Stimulated activated naive B cell treated with anti-CD40 and anti-IgM and Interleukin-4, amounts not matched to agents 10 μg/mL and 1 μg/mL and 100 μg/mL, for 72 hours (primary cell): ENCODE measurements at regions not wholly inside any gene's neighbourhood (a gene's known extent, or its start where the extent isn't known, plus 50 kb on each side); places are given as distances from the start of the nearest gene placed in this dataset.
"Not testable (repeated sequence)": the region's sequence is repeated elsewhere in the genome, so short reads cannot be mapped to it uniquely, and the experiment has no call there.

ENCODE experiments used
- ATAC-seq, 2 donors: fragments of 150-1000 bp; cut with Tn5 transposase; replicated peaks; 2 replicates each; pipeline ENCODE4 v1.10.0; 2021; ENCODE audit warnings: moderate library complexity in 1 of 2
- DNase-seq: peaks from one replicate; pipeline ENCODE4 v3.0.0; 2021
- H3K27ac Mint-ChIP-seq: one replicate; pipeline ENCODE4 v1.8.0; 2022; ENCODE audit warnings: mild to moderate bottlenecking, mixed read lengths
- H3K27me3 Mint-ChIP-seq, 2 donors: one replicate each; pipeline ENCODE4 v1.8.0; 2022; ENCODE audit warnings: mixed read lengths in 2 of 2
- H3K36me3 Mint-ChIP-seq, 2 donors: one replicate each; pipeline ENCODE4 v1.8.0; 2022; ENCODE audit warnings: mixed read lengths in 2 of 2, mild to moderate bottlenecking in 1 of 2
- H3K4me1 Mint-ChIP-seq, 2 donors: one replicate each; pipeline ENCODE4 v1.8.0; 2022; ENCODE audit warnings: mixed read lengths in 2 of 2, mild to moderate bottlenecking in 1 of 2
- H3K4me3 Mint-ChIP-seq, 2 donors: one replicate each; pipeline ENCODE4 v1.8.0; 2022; ENCODE audit warnings: mild to moderate bottlenecking in 2 of 2, mixed read lengths in 2 of 2, moderate library complexity in 1 of 2
- H3K9me3 Mint-ChIP-seq, 2 donors: one replicate each; pipeline ENCODE4 v1.8.0; 2022; ENCODE audit warnings: mixed read lengths in 2 of 2, mild to moderate bottlenecking in 1 of 2

GRCh38 chr2:13686262-13686661 lies 946.3 kb upstream of the LRATD1 start:
- Mint-ChIP-seq H3K36me3 (no peaks in the 10 kb centered on the region), H3K9me3 (peaks cover 4 to 12% of the 10 kb centered on the region in 2 donors), H3K27ac (no peak overlapping the region), H3K4me1 (no peaks in the 10 kb centered on the region), H3K4me3 (no peak overlapping the region), H3K27me3 (no peaks in the 10 kb centered on the region)
- DNase-seq (no peak), ATAC-seq (no peak)

- ATAC-seq = no peak
- H3K4me1 Mint-ChIP-seq = no peaks in the 10 kb centered on the region
- no peak overlapping the region for H3K27ac Mint-ChIP-seq
- DNase-seq = no peak
- no peaks in the 10 kb centered on the region for H3K36me3 Mint-ChIP-seq
- no peaks in the 10 kb centered on the region for H3K27me3 Mint-ChIP-seq
- peaks cover 5 to 11% of the 10 kb centered on the region in 2 donors for H3K9me3 Mint-ChIP-seq
- H3K4me3 Mint-ChIP-seq = no peak overlapping the region
Observed at GRCh38 chr2:13694673-13695072, 937.8 kb upstream of the LRATD1 start.

- Mint-ChIP-seq H3K9me3 (peaks cover 5 to 11% of the 10 kb centered on the region in 2 donors), H3K27me3 (no peaks in the 10 kb centered on the region), H3K36me3 (no peaks in the 10 kb centered on the region), H3K4me3 (no peak overlapping the region), H3K27ac (no peak overlapping the region), H3K4me1 (no peaks in the 10 kb centered on the region)
- DNase-seq = no peak
- no peak for ATAC-seq
Observed at GRCh38 chr2:13696601-13697000, 935.9 kb upstream of the LRATD1 start.

GRCh38 chr2:13698847-13699246 lies 933.7 kb upstream of the LRATD1 start:
- Mint-ChIP-seq H3K4me3 (no peak overlapping the region), H3K36me3 (no peaks in the 10 kb centered on the region), H3K27ac (no peak overlapping the region), H3K4me1 (no peaks in the 10 kb centered on the region), H3K27me3 (no peaks in the 10 kb centered on the region), H3K9me3 (peaks cover 3 to 8% of the 10 kb centered on the region in 2 donors)
- no peak for ATAC-seq
- DNase-seq = no peak

- H3K4me1 Mint-ChIP-seq, H3K36me3 Mint-ChIP-seq: not testable (repeated sequence)
Observed at GRCh38 chr2:13699939-13700338, 932.6 kb upstream of the LRATD1 start.

GRCh38 chr2:13711154-13711553 lies 921.4 kb upstream of the LRATD1 start:
- Mint-ChIP-seq H3K4me3 (no peak overlapping the region), H3K9me3 (peaks cover 3 to 5% of the 10 kb centered on the region in 2 donors), H3K4me1 (no peaks in the 10 kb centered on the region), H3K27ac (no peak overlapping the region), H3K36me3 (no peaks in the 10 kb centered on the region), H3K27me3 (no peaks in the 10 kb centered on the region)
- no peak for ATAC-seq
- DNase-seq = no peak

More at GRCh38 chr2:13699939-13700338, 932.6 kb upstream of the LRATD1 start:
- not testable (repeated sequence) for H3K27me3 Mint-ChIP-seq, H3K27ac Mint-ChIP-seq, DNase-seq, H3K4me3 Mint-ChIP-seq, ATAC-seq, H3K9me3 Mint-ChIP-seq

- Mint-ChIP-seq H3K36me3 (no peaks in the 10 kb centered on the region), H3K9me3 (peaks cover 2 to 5% of the 10 kb centered on the region in 2 donors), H3K4me3 (no peak overlapping the region), H3K27me3 (no peaks in the 10 kb centered on the region), H3K4me1 (no peaks in the 10 kb centered on the region), H3K27ac (no peak overlapping the region)
- DNase-seq = no peak
- no peak for ATAC-seq
Observed at GRCh38 chr2:13714466-13714865, 918.1 kb upstream of the LRATD1 start.

- Mint-ChIP-seq H3K9me3 (peaks cover 3 to 10% of the 10 kb centered on the region in 2 donors), H3K4me1 (no peaks in the 10 kb centered on the region), H3K27ac (no peak overlapping the region), H3K4me3 (no peak overlapping the region), H3K36me3 (no peaks in the 10 kb centered on the region), H3K27me3 (no peaks in the 10 kb centered on the region)
- no peak for ATAC-seq
- no peak for DNase-seq
Observed at GRCh38 chr2:13725945-13726344, 906.6 kb upstream of the LRATD1 start.

- H3K27ac Mint-ChIP-seq = no peak overlapping the region
- H3K27me3 Mint-ChIP-seq = no peaks in the 10 kb centered on the region
- no peak overlapping the region for H3K4me3 Mint-ChIP-seq
- no peaks in the 10 kb centered on the region for H3K36me3 Mint-ChIP-seq
- H3K4me1 Mint-ChIP-seq = no peaks in the 10 kb centered on the region
- DNase-seq (no peak), ATAC-seq (no peak)
- H3K9me3 Mint-ChIP-seq = peaks cover 10 to 20% of the 10 kb centered on the region in 2 donors
Observed at GRCh38 chr2:13745330-13745729, 887.2 kb upstream of the LRATD1 start.

GRCh38 chr2:13751955-13752354 lies 880.6 kb upstream of the LRATD1 start:
- H3K27ac Mint-ChIP-seq = no peak overlapping the region
- ATAC-seq (no peak), DNase-seq (no peak)
- no peaks in the 10 kb centered on the region for H3K4me1 Mint-ChIP-seq
- H3K9me3 Mint-ChIP-seq = peaks cover 6 to 11% of the 10 kb centered on the region in 2 donors
- H3K36me3 Mint-ChIP-seq = no peaks in the 10 kb centered on the region
- no peak overlapping the region for H3K4me3 Mint-ChIP-seq
- no peaks in the 10 kb centered on the region for H3K27me3 Mint-ChIP-seq

- no peaks in the 10 kb centered on the region for H3K36me3 Mint-ChIP-seq
- no peaks in the 10 kb centered on the region for H3K4me1 Mint-ChIP-seq
- H3K9me3 Mint-ChIP-seq = peaks cover 4 to 6% of the 10 kb centered on the region in 2 donors
- DNase-seq (no peak), ATAC-seq (no peak)
- no peak overlapping the region for H3K4me3 Mint-ChIP-seq
- no peak overlapping the region for H3K27ac Mint-ChIP-seq
- no peaks in the 10 kb centered on the region for H3K27me3 Mint-ChIP-seq
Observed at GRCh38 chr2:13758412-13758811, 874.1 kb upstream of the LRATD1 start.

GRCh38 chr2:13768274-13768673 lies 864.2 kb upstream of the LRATD1 start:
- Mint-ChIP-seq H3K4me3 (no peak overlapping the region), H3K27me3 (no peaks in the 10 kb centered on the region), H3K4me1 (no peaks in the 10 kb centered on the region), H3K36me3 (no peaks in the 10 kb centered on the region), H3K9me3 (peaks cover 2 to 3% of the 10 kb centered on the region in 2 donors), H3K27ac (no peak overlapping the region)
- no peak for DNase-seq
- no peak for ATAC-seq

GRCh38 chr2:13770279-13770678 lies 862.2 kb upstream of the LRATD1 start:
- H3K9me3 Mint-ChIP-seq = peaks cover 3 to 4% of the 10 kb centered on the region in 2 donors
- DNase-seq = no peak
- no peaks in the 10 kb centered on the region for H3K4me1 Mint-ChIP-seq
- no peaks in the 10 kb centered on the region for H3K36me3 Mint-ChIP-seq
- no peak overlapping the region for H3K4me3 Mint-ChIP-seq
- no peak overlapping the region for H3K27ac Mint-ChIP-seq
- no peak for ATAC-seq
- no peaks in the 10 kb centered on the region for H3K27me3 Mint-ChIP-seq

- Mint-ChIP-seq H3K27me3 (no peaks in the 10 kb centered on the region), H3K27ac (no peak overlapping the region), H3K36me3 (no peaks in the 10 kb centered on the region), H3K9me3 (no peaks in the 10 kb centered on the region), H3K4me3 (no peak overlapping the region), H3K4me1 (no peaks in the 10 kb centered on the region)
- no peak for ATAC-seq
- no peak for DNase-seq
Observed at GRCh38 chr2:13779996-13780395, 852.5 kb upstream of the LRATD1 start.

- H3K4me1 Mint-ChIP-seq = no peaks in the 10 kb centered on the region
- DNase-seq (no peak), ATAC-seq (no peak)
- no peaks in the 10 kb centered on the region for H3K27me3 Mint-ChIP-seq
- H3K27ac Mint-ChIP-seq = no peak overlapping the region
- H3K36me3 Mint-ChIP-seq = no peaks in the 10 kb centered on the region
- H3K9me3 Mint-ChIP-seq = no peaks in the 10 kb centered on the region
- no peak overlapping the region for H3K4me3 Mint-ChIP-seq
Observed at GRCh38 chr2:13791019-13791547, 841.4 kb upstream of the LRATD1 start.

GRCh38 chr2:13806539-13806938 lies 826.0 kb upstream of the LRATD1 start:
- ATAC-seq = no peak
- H3K27me3 Mint-ChIP-seq = no peaks in the 10 kb centered on the region
- no peak for DNase-seq
- no peaks in the 10 kb centered on the region for H3K4me1 Mint-ChIP-seq
- no peak overlapping the region for H3K4me3 Mint-ChIP-seq
- no peaks in the 10 kb centered on the region for H3K36me3 Mint-ChIP-seq
- H3K9me3 Mint-ChIP-seq = peaks cover 0 to 8% of the 10 kb centered on the region in 2 donors
- H3K27ac Mint-ChIP-seq = no peak overlapping the region
